Adrenal gland (tissue), 5 donors: ENCODE measurements at regions not wholly inside any gene's neighbourhood (a gene's known extent, or its start where the extent isn't known, plus 50 kb on each side); places are given as distances from the start of the nearest gene placed in this dataset.

Experiments used
- POLR2A ChIP-seq, 2 donors: fragments of 450-650 bp; IDR thresholded peaks; one replicate each; pipeline ENCODE4 v1.6.1; 2017; ENCODE audit warnings: antibody characterized with exemption in 2 of 2, mild to moderate bottlenecking in 2 of 2, moderate library complexity in 1 of 2
- TF ChIP-seq, protein P1 (sequence below), 6 experiments: fragments of 450-650 bp in 4 of 6; fragments of 200-600 bp in 2 of 6; sonication (generic) in 1 of 6; IDR thresholded peaks; 1 replicate in 5 of 6; 2 replicates in 1 of 6; pipeline versions ENCODE4 v1.5.1 to v1.8.0; 2016 to 2021; ENCODE audit warnings: antibody characterized with exemption in 6 of 6, mild to moderate bottlenecking in 2 of 6, moderate library complexity in 1 of 6
- donor health status: DM: no; HTN: no; CAD: no.

DNA sequence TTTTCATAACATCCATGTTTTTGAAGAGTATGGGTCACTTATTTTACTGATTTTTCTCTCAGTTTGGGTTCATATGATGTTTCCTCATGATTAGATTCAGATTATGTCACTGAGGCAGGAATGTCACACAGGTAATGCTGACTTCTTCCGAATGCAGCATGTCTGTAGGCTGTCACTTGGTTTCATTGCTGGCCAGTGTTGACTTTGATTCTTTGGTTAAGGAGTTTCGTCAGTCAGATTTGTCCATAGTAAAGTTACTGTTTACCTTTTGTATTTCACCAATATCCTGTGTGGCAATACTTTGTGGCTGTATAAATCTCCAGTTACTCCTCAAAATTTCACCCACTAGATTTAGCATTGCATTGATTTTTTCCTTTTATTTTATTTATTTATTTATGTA, 105.6 kb downstream of the MRPL57 start:
- TF ChIP-seq, protein P1, sequence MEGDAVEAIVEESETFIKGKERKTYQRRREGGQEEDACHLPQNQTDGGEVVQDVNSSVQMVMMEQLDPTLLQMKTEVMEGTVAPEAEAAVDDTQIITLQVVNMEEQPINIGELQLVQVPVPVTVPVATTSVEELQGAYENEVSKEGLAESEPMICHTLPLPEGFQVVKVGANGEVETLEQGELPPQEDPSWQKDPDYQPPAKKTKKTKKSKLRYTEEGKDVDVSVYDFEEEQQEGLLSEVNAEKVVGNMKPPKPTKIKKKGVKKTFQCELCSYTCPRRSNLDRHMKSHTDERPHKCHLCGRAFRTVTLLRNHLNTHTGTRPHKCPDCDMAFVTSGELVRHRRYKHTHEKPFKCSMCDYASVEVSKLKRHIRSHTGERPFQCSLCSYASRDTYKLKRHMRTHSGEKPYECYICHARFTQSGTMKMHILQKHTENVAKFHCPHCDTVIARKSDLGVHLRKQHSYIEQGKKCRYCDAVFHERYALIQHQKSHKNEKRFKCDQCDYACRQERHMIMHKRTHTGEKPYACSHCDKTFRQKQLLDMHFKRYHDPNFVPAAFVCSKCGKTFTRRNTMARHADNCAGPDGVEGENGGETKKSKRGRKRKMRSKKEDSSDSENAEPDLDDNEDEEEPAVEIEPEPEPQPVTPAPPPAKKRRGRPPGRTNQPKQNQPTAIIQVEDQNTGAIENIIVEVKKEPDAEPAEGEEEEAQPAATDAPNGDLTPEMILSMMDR (IDR thresholded peaks at IDR 0.05): no peak
- no peak for TF ChIP-seq POLR2A (IDR thresholded peaks at IDR 0.05)
